Esophagus muscularis mucosa (tissue), 4 donors: ENCODE measurements at regions not wholly inside any gene's neighbourhood (a gene's known extent, or its start where the extent isn't known, plus 50 kb on each side); places are given as distances from the start of the nearest gene placed in this dataset.
A peak's percentile ranks its signal among the peaks of the same experiment; 100 is the strongest.

Experiments
- DNase-seq: peaks from one replicate; pipeline ENCODE4 v3.0.0-alpha.2; 2017; ENCODE audit errors: extremely low spot score
- H3K27ac ChIP-seq, 4 donors: fragments of 200-600 bp; sonication (generic); replicated peaks in 1 of 4; 1 replicate in 3 of 4; 2 replicates in 1 of 4; pipeline ENCODE4 v1.5.1; 2016 to 2019; ENCODE audit warnings: mild to moderate bottlenecking in 1 of 4
- H3K27me3 ChIP-seq, 4 donors: fragments of 200-600 bp; sonication (generic); one replicate each; pipeline versions ENCODE4 v1.5.1 to v1.6.0; 2016 to 2019
- H3K36me3 ChIP-seq, 4 donors: fragments of 200-600 bp; sonication (generic); one replicate each; pipeline ENCODE4 v1.5.1; 2016 to 2019
- H3K4me1 ChIP-seq, 4 donors: fragments of 200-600 bp; sonication (generic); one replicate each; pipeline ENCODE4 v1.5.1; 2016 to 2019
- H3K4me3 ChIP-seq, 4 donors: fragments of 200-600 bp; sonication (generic); 1 replicate in 2 of 4; 2 replicates in 2 of 4; pipeline ENCODE4 v1.5.1; 2016 to 2019; ENCODE audit warnings: mild to moderate bottlenecking in 4 of 4, moderate library complexity in 1 of 4
- H3K9me3 ChIP-seq, 4 donors: fragments of 200-600 bp; sonication (generic); 1 replicate in 3 of 4; 2 replicates in 1 of 4; pipeline ENCODE4 v1.5.1; 2016 to 2019
- CTCF ChIP-seq, 3 experiments: fragments of 200-600 bp in 2 of 3; fragments of 450-650 bp in 1 of 3; sonication (generic) in 2 of 3; IDR thresholded peaks; one replicate each; pipeline ENCODE4 v1.5.1; 2017 to 2019; ENCODE audit warnings: antibody characterized with exemption in 3 of 3, mild to moderate bottlenecking in 2 of 3, moderate library complexity in 1 of 3
- EP300 ChIP-seq: sonication (generic); formaldehyde crosslinking; IDR thresholded peaks from one replicate; pipeline ENCODE4 v1.6.1; 2017; ENCODE audit warnings: antibody characterized with exemption
- POLR2A ChIP-seq: fragments of 450-650 bp; IDR thresholded peaks from one replicate; pipeline ENCODE4 v1.6.1; 2017; ENCODE audit warnings: antibody characterized with exemption, moderate library complexity, mild to moderate bottlenecking, low read depth
- POLR2AphosphoS5 ChIP-seq, 2 donors: sonication (generic); formaldehyde crosslinking; IDR thresholded peaks; one replicate each; pipeline ENCODE4 v1.6.1; 2017; ENCODE audit warnings: antibody characterized with exemption in 2 of 2
- WGBS: methylation state at CpG from one replicate; pipeline ENCODE4 v1.1.5; 2018; 5-methylcytosine and 5-hydroxymethylcytosine counted together
- intact Hi-C: fragments of 100-400 bp; cut with DNase I; formaldehyde crosslinking; loops from one replicate; pipeline ENCODE4 v1.15.1; 2023

- TF ChIP-seq POLR2AphosphoS5 (IDR thresholded peaks at IDR 0.05) (no peak), CTCF (IDR thresholded peaks at IDR 0.05) (no peak), POLR2A (no peak), EP300 (no peak)
- H3K4me1 ChIP-seq = no peaks in the 10 kb centered on the region
- DNase-seq = no peak
- no peak overlapping the region for H3K27ac ChIP-seq
- WGBS = 89% methylated on average over 1 of the region's 1 CpG
- intact Hi-C loops = loop anchor here (5.0 kb wide), 1 partner anchor 206 kb away; no protein-coding TSS in a partner anchor
- no peaks in the 10 kb centered on the region for H3K27me3 ChIP-seq
- H3K36me3 ChIP-seq = no peaks in the 10 kb centered on the region
- no peaks in the 10 kb centered on the region for H3K9me3 ChIP-seq
- no peak overlapping the region for H3K4me3 ChIP-seq
These were observed 102.8 kb upstream of the MUCL1 start for GRCh38 chr12:54751493-54751892.

DNA sequence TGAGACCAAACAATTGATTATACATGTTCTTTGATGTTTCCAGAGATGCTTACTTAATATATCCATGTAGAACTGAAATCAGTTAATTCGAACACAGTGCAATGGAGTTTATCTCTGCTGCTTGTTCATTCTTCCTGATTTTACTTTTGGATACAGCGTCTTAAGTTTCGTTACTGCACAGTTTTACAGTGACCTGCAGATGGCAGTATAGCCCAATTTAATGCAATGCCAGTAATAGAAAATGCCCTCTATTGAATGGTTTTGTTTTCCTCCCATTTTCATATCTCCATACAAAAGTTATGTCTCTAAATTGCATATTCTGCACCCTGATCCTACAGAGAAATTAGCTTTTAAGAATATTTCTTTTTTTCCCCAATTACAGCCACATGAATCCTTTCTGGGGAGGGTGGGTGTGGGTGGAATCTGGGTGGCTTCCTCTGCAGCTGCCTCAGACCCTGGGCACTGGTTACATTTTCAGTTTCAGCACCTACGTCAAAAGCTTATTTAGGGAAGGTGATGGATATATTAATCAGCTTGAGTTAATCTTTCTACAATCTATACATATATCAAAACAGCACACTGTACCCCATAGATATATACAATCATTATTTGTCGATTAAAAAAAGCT, 101.1 kb upstream of the DCD start:
- WGBS = 23% methylated on average over 5 of the region's 5 CpGs
- DNase-seq = no peak
- Histone ChIP-seq H3K9me3 (peaks cover 0 to 4% (median 0%) of the 10 kb centered on the region in 4 donors), H3K4me1 (no peaks in the 10 kb centered on the region), H3K36me3 (no peaks in the 10 kb centered on the region), H3K4me3 (no peak overlapping the region), H3K27ac (no peak overlapping the region), H3K27me3 (no peaks in the 10 kb centered on the region)
- TF ChIP-seq CTCF (IDR thresholded peaks at IDR 0.05) (peak; percentile 57 to 73 (median 70)), POLR2A (no peak)
- intact Hi-C loops = no loop called here

GRCh38 chr12:54744590-54744989, 96.4 kb upstream of the DCD start:
- no peak for TF ChIP-seq EP300
- TF ChIP-seq CTCF (IDR thresholded peaks at IDR 0.05) = no peak
- TF ChIP-seq POLR2AphosphoS5 (IDR thresholded peaks at IDR 0.05) = no peak
- no peak for TF ChIP-seq POLR2A
- H3K4me1 ChIP-seq = no peaks in the 10 kb centered on the region
- intact Hi-C loops = no loop called here
- H3K9me3 ChIP-seq = peaks cover 0 to 6% (median 0%) of the 10 kb centered on the region in 4 donors
- no peak overlapping the region for H3K27ac ChIP-seq
- 35% methylated on average over 2 of the region's 2 CpGs for WGBS
- no peaks in the 10 kb centered on the region for H3K36me3 ChIP-seq
- H3K4me3 ChIP-seq = no peak overlapping the region
- H3K27me3 ChIP-seq = no peaks in the 10 kb centered on the region
- DNase-seq = no peak

DNA sequence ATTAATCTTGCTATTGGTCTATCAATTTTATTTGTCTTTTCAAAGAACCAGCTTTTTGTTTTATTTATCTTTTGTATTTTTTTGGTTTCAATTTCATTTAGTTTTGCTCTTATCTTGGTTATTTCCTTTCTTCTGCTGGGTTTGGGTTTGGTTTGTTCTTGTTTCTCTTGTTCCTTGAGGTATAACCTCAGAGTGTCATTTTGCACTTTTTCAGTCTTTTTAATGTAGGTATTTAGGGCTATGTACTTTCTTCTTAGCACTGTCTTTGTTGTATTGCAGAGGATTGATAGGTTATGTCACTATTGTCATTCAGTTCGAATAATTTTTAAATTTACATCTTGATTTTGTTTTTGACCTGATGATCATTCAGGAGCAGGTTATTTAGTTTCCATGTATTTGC, 92.7 kb upstream of the DCD start:
- Histone ChIP-seq H3K9me3 (peaks cover 0 to 6% (median 0%) of the 10 kb centered on the region in 4 donors), H3K27me3 (no peaks in the 10 kb centered on the region), H3K36me3 (no peaks in the 10 kb centered on the region), H3K4me1 (no peaks in the 10 kb centered on the region), H3K27ac (no peak overlapping the region), H3K4me3 (no peak overlapping the region)
- TF ChIP-seq CTCF (IDR thresholded peaks at IDR 0.05) (no peak), POLR2A (no peak), POLR2AphosphoS5 (IDR thresholded peaks at IDR 0.05) (no peak), EP300 (no peak)
- DNase-seq = no peak
- intact Hi-C loops = no loop called here
- WGBS = 72% methylated on average over 1 of the region's 1 CpG

DNA sequence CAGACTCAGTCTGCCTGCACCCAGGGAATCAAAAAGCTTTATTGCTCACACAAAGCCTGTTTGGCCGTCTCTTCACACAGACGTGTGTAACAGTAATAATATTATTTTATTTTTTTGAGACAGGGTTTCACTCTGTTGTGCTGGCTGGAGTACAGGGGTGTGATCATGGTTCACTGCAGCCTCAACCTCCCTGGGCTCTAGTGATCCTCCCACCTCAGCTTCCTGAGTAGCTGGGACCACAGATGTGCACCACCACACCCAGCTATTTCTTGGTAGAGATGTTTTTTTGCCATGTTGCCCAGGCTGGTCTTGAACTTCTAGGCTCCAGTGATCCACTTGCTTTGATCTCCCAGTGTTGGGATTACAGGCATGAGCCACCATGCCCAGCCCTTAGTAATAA, 88.4 kb upstream of the DCD start:
- 72% methylated on average over 2 of the region's 2 CpGs for WGBS
- intact Hi-C loops = no loop called here
- Histone ChIP-seq H3K27me3 (no peaks in the 10 kb centered on the region), H3K4me3 (no peak overlapping the region), H3K27ac (no peak overlapping the region), H3K4me1 (no peaks in the 10 kb centered on the region), H3K36me3 (no peaks in the 10 kb centered on the region), H3K9me3 (no peaks in the 10 kb centered on the region)
- TF ChIP-seq CTCF (IDR thresholded peaks at IDR 0.05) = no peak
- TF ChIP-seq POLR2AphosphoS5 (IDR thresholded peaks at IDR 0.05) = no peak
- TF ChIP-seq POLR2A = no peak
- TF ChIP-seq EP300 = no peak
- DNase-seq = no peak
